HG02571 (cell line): ENCODE measurements at regions not wholly inside any gene's neighbourhood (a gene's known extent, or its start where the extent isn't known, plus 50 kb on each side); places are given as distances from the start of the nearest gene placed in this dataset.
"Not testable (repeated sequence)": the region's sequence is repeated elsewhere in the genome, so short reads cannot be mapped to it uniquely, and the experiment has no call there.

Source experiments
- ATAC-seq: cut with Tn5 transposase; IDR thresholded peaks from one replicate; pipeline ENCODE4 v1.9.1; 2021; ENCODE audit warnings: mild to moderate bottlenecking, moderate library complexity; ENCODE audit not compliant: unreplicated experiment

GRCh38 chr4:72884225-72884624 is 185.3 kb downstream of the COX18 start:
- ATAC-seq: not testable (repeated sequence)

DNA sequence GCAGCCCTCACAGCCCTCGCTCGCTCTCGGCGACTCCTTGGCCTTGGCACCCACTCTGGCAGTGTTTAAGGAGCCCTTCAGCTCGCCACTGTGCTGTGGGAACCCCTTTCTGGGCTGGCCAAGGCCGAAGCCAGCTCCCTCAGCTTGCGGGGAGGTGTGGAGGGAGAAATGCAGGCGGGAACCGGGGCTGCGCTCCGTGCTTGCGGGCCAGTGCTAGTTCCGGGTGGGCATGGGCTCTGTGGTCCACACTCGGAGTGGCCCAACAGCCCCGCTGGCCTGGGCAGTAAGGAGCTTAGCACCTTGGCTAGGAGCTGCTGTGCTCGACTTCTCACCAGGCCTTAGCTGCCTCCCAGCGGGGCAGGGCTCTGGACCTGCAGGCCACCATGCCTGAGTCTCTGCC is 192.6 kb downstream of the COX18 start:
- no peak for ATAC-seq

DNA sequence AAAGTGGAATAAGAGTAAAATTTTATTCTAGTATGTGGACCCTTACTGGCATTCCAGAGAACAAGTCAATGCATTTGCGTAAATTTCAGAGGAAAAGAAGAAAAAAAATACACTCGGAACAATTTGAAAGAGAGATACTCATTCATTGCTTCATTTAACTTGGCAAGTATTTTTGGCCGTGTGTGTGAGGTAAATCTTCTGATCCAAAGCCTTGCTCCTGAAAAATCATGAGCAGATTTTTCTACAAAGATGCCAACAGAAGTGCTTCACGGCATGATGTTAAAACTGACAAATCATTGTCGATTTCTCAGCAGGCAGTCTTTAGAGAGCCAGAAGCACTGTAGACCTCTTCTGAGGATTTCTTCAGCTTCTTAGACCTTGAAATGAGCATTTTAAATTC is 194.0 kb downstream of the COX18 start:
- ATAC-seq: no peak

GRCh38 chr4:72875138-72875537 is 194.4 kb downstream of the COX18 start:
- ATAC-seq: no peak

DNA sequence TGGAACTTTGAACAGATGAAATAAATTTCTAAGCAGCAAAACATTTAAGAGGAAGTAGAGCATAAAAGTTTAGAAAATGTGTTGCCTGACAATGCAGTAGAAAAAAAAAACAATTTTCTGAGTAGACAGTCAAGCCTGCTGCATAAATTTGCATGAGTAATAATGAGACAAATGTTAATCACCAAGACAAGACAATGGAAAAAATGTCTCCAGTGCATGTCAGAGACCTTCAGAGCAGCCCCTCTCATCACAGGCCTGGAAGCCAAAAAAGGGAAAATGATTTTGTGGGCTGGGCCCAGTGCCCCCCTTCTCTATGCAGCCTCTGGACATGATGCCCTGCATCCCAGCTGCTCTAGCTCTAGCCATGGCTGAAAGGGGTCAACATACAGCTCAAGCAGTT is 204.6 kb downstream of the COX18 start:
- no peak for ATAC-seq

DNA sequence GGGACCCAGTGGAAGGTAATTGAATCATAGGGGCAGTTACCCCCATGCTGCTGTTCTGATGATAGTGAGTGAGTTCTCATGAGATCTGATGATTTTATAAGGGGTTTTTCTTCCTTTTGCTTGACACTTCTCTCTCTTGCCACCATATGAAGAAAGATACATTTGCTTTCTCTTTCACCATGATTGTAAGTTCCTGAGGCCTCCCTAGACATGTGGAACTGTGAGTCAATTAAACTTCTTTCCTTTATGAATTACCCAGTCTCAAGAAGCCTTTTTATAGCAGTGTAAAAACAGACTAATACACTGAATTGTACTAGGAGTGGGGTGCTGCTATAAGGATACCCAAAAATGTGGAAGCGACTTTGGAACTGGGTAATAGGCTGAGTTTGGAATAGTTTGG is 205.2 kb downstream of the COX18 start:
- not testable (repeated sequence) for ATAC-seq

DNA sequence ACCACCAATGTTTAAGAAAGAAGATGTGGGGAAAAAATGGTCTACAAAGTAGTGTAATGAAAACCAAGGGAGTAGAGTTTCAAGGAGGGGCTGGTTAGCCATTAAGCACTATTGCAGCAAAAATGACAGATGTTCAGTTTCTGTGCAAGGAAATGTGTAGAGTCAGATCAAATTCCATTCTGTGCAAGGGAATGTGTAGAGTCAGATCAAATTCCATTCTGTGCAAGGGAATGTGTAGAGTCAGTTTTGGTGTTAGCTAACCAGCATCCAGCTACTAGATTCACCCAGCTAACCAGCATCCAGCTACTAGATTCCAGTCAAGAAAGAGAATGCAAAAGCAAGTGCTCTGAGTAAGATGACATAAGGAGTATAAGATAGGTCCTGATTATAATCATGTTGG is 208.8 kb downstream of the COX18 start:
- no peak for ATAC-seq

DNA sequence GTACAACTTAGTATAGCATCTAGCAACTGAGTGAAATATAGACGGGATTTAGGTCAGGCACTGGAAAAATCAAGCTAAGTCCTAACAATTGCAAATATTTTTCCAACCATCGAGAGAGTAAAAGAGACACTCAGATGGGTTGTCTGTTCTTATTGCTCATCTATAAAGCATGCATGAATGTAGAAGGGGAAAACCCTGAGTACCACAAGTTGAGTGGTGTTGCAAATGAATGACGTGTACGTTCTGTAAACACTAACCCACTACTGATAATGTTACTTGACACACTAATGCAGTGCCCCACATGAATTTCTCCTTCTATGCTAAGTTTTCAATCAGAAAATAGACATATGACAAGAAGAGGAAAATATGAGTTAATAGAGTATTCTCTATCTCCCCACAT is 211.2 kb downstream of the COX18 start:
- ATAC-seq: no peak

GRCh38 chr4:72857787-72858186 is 211.7 kb downstream of the COX18 start:
- no peak for ATAC-seq

DNA sequence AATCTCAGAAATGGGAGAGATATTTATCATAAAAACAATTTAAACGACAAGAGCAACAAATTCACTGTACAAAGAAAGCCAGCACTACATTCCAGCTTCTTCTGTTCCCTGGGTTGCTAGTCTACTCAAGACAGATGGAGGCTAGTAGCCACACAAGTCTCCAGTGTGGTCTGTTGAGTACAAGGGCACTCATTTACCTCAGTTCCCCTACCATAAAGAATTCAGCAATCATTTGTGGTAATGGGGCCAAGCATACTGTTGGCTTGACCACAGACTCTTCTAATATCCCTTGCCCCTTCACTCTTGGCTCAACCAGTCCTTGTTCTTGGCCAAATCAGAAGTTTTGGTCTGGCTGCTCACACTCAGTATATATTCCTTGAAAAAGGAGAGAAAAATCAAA is 212.3 kb downstream of the COX18 start:
- ATAC-seq: no peak

- no peak for ATAC-seq
Observed at GRCh38 chr4:72846280-72847111, 223.0 kb downstream of the COX18 start.

DNA sequence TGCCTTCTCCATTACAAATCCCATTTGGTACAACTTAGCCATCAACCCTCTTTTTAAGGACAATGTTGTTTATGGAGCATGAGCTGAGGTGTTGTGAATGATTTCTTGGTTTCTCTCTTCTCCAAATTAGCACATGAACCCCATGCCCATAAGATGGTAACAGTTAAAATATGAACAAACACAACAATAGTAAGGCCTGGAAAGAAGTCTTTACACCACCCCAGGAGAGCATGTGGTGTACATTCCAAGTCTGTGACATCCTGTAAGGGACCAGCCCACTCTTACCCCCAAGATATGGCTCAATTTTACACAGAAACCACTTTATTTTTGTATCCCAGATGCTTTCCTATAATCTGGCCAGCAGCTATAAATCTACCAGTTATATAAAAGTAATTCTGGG is 226.1 kb downstream of the COX18 start:
- ATAC-seq: no peak

GRCh38 chr4:72842323-72842722 is 227.2 kb downstream of the COX18 start:
- ATAC-seq: no peak

- ATAC-seq: not testable (repeated sequence)
Observed at GRCh38 chr4:72840166-72840565, 229.3 kb downstream of the COX18 start.

DNA sequence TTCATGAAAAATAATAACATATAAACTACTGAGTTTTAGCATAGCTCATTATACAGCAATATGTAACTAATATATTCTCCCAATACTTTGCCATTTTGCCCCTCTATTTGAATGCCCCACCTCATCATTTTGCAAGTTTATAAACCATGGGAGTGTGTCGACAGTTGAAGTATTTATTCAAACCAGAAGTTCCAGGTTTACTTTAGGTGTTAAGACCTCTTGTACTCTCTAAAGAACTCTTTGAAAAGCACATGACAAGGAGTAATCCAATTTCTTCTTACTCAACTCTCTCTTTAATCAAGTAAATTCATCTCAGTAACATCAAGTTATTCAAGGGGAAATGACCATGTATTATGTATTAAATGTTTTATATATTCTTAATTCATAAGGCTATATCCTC is 240.7 kb downstream of the COX18 start:
- no peak for ATAC-seq

GRCh38 chr4:72827968-72828367 is 241.5 kb downstream of the COX18 start:
- no peak for ATAC-seq

DNA sequence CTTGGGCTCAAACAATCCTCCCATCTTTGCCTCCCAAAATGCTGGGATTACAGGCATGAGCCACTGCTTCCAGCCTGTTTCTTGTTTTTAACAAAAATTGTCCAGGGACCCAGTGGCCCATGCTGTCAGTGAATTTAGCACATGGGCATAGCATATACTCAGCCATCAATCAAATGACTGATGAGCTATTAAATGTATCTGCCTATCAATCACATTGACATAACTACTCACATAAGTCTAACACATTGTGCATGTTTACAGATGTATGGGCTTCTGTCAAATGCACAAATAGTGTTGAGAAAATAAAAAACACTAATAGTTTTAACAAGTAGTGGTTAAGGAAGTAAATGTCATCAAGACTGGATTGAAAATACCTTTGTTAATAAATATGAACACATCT is 249.4 kb downstream of the COX18 start:
- ATAC-seq: no peak

- ATAC-seq: no peak
Observed at GRCh38 chr4:72817012-72817411, 248.0 kb upstream of the ADAMTS3 start.

DNA sequence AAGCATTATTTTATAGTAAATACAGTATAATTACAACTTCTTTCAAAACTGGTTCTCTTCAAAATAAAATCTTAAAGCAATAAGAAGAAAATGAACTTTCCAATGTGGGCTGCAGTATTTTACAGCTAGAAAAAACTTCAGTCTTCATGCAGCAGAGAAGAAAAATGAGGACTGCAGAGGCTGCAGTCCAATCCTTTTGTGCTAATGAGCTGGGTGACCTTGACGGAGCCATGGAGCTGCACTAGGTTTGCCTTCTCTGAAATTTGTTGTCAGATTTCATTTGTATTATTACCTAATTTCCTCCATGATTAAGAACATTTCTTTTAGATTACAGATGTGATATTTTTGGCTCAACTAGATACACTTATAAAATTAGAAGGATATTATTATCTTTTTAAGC is 245.2 kb upstream of the ADAMTS3 start:
- no peak for ATAC-seq

DNA sequence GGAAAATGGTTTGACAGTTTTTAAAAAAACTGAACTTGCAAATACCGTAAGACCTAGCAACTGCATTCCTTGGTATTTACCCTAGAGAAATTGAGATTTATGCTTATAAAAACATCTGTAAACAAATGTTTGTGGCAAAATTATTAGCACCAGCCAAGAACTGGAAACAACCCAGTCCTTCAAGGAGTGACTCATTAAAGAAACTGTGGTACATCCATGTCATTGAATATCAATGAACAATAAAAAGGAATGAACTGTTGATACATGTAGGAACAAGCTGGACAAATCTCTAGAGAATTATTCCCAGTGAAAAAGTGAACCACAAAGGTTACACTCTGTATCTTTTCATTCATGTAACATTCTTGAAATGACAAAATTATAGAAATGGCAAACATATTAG is 240.2 kb upstream of the ADAMTS3 start:
- ATAC-seq: no peak

- ATAC-seq: no peak
Observed at GRCh38 chr4:72805284-72805683, 236.3 kb upstream of the ADAMTS3 start.

- no peak for ATAC-seq
Observed at GRCh38 chr4:72797486-72797885, 228.5 kb upstream of the ADAMTS3 start.

GRCh38 chr4:72791054-72791453 is 222.0 kb upstream of the ADAMTS3 start:
- ATAC-seq: no peak
